ENCODE measurements at regions not wholly inside any gene's neighbourhood (a gene's known extent, or its start where the extent isn't known, plus 50 kb on each side); places are given as distances from the start of the nearest gene placed in this dataset.

GRCh38 chr14:49991491-49991890 lies 98.6 kb downstream of the ARF6 start:
- Histone ChIP-seq H2AFZ (ENCODE audit: low read depth, low read length) (no peak overlapping the region), H3K9me3 (ENCODE audit: control insufficient read depth, low read length) (no peaks in the 10 kb centered on the region), H3K14ac (ENCODE audit: low read length in 2 of 2) (no peak overlapping the region), H3K9ac (ENCODE audit: low read length) (no peak overlapping the region), H4K91ac (ENCODE audit: low read length) (no peak overlapping the region), H3K18ac (ENCODE audit: low read depth in 1 of 2, low read length in 2 of 2) (no peak overlapping the region), H3K4me1 (ENCODE audit: control insufficient read depth, insufficient read depth, low read depth, low read length) (peaks cover 13% of the 10 kb centered on the region), H3K4me3 (ENCODE audit: insufficient read depth in 1 of 2, low read depth in 1 of 2, low read length in 2 of 2) (no peak overlapping the region), H2BK5ac (ENCODE audit: low read depth, low read length, poor library complexity, severe bottlenecking) (no peak overlapping the region), H3K36me3 (ENCODE audit: control insufficient read depth in 1 of 2, insufficient read depth in 2 of 2, low read depth in 1 of 2, low read length in 2 of 2) (no peaks in the 10 kb centered on the region), H4K8ac (ENCODE audit: low read length) (no peak overlapping the region), H3K79me1 (replicated peaks; ENCODE audit: low read length, poor library complexity, severe bottlenecking) (no peaks in the 10 kb centered on the region), H2BK15ac (ENCODE audit: low read depth, poor library complexity, severe bottlenecking) (no peak overlapping the region), H3K4me2 (ENCODE audit: low read length, poor library complexity, severe bottlenecking) (no peak overlapping the region), H3K27me3 (ENCODE audit: control insufficient read depth in 1 of 2, insufficient read depth in 1 of 2, low read length in 2 of 2) (no peaks in the 10 kb centered on the region), H2BK120ac (ENCODE audit: low read depth, low read length) (no peak overlapping the region), H2AK5ac (ENCODE audit: low read length, severe bottlenecking) (peak overlapping the region; percentile 60), H3K27ac (ENCODE audit: low read length, poor library complexity, severe bottlenecking) (no peak overlapping the region), H3K4ac (ENCODE audit: low read depth in 1 of 2, low read length in 2 of 2) (no peak overlapping the region), H2BK12ac (ENCODE audit: low read length in 2 of 2) (no peak overlapping the region), H3K23ac (ENCODE audit: low read length in 2 of 2) (no peak overlapping the region)
- 93% methylated on average over 4 of the region's 4 CpGs for WGBS
- DNase-seq = no peak

- peaks cover 13% of the 10 kb centered on the region for H3K4me1 ChIP-seq (ENCODE audit: control insufficient read depth, insufficient read depth, low read depth, low read length)
- H2AK5ac ChIP-seq (ENCODE audit: low read length, severe bottlenecking) = peak overlapping the region; percentile 79
- no peak overlapping the region for H4K8ac ChIP-seq (ENCODE audit: low read length)
- H4K91ac ChIP-seq (ENCODE audit: low read length) = no peak overlapping the region
- no peaks in the 10 kb centered on the region for H3K36me3 ChIP-seq (ENCODE audit: control insufficient read depth in 1 of 2, insufficient read depth in 2 of 2, low read depth in 1 of 2, low read length in 2 of 2)
- no peak overlapping the region for H3K4ac ChIP-seq (ENCODE audit: low read depth in 1 of 2, low read length in 2 of 2)
- no peak overlapping the region for H2BK5ac ChIP-seq (ENCODE audit: low read depth, low read length, poor library complexity, severe bottlenecking)
- H2AFZ ChIP-seq (ENCODE audit: low read depth, low read length) = no peak overlapping the region
- no peak overlapping the region for H3K27ac ChIP-seq (ENCODE audit: low read length, poor library complexity, severe bottlenecking)
- no peaks in the 10 kb centered on the region for H3K79me1 ChIP-seq (replicated peaks; ENCODE audit: low read length, poor library complexity, severe bottlenecking)
- H3K9me3 ChIP-seq (ENCODE audit: control insufficient read depth, low read length) = no peaks in the 10 kb centered on the region
- H2BK120ac ChIP-seq (ENCODE audit: low read depth, low read length) = no peak overlapping the region
- H2BK15ac ChIP-seq (ENCODE audit: low read depth, poor library complexity, severe bottlenecking) = no peak overlapping the region
- no peak for DNase-seq
- no peak overlapping the region for H3K14ac ChIP-seq (ENCODE audit: low read length in 2 of 2)
- H3K4me2 ChIP-seq (ENCODE audit: low read length, poor library complexity, severe bottlenecking) = no peak overlapping the region
- H3K9ac ChIP-seq (ENCODE audit: low read length) = no peak overlapping the region
- no peak overlapping the region for H3K23ac ChIP-seq (ENCODE audit: low read length in 2 of 2)
- WGBS = 95% methylated on average over 6 of the region's 7 CpGs
- H3K27me3 ChIP-seq (ENCODE audit: control insufficient read depth in 1 of 2, insufficient read depth in 1 of 2, low read length in 2 of 2) = no peaks in the 10 kb centered on the region
- no peak overlapping the region for H3K18ac ChIP-seq (ENCODE audit: low read depth in 1 of 2, low read length in 2 of 2)
- H2BK12ac ChIP-seq (ENCODE audit: low read length in 2 of 2) = peak overlapping the region in 1 of 2 experiments; percentile 34
- H3K4me3 ChIP-seq (ENCODE audit: insufficient read depth in 1 of 2, low read depth in 1 of 2, low read length in 2 of 2) = no peak overlapping the region
These were observed 99.2 kb downstream of the ARF6 start for GRCh38 chr14:49992036-49992435.

GRCh38 chr14:49992448-49992847 lies 99.6 kb downstream of the ARF6 start:
- Histone ChIP-seq H4K8ac (ENCODE audit: low read length) (no peak overlapping the region), H3K79me1 (replicated peaks; ENCODE audit: low read length, poor library complexity, severe bottlenecking) (no peaks in the 10 kb centered on the region), H2BK15ac (ENCODE audit: low read depth, poor library complexity, severe bottlenecking) (no peak overlapping the region), H3K36me3 (ENCODE audit: control insufficient read depth in 1 of 2, insufficient read depth in 2 of 2, low read depth in 1 of 2, low read length in 2 of 2) (no peaks in the 10 kb centered on the region), H4K91ac (ENCODE audit: low read length) (no peak overlapping the region), H3K27ac (ENCODE audit: low read length, poor library complexity, severe bottlenecking) (no peak overlapping the region), H3K4me1 (ENCODE audit: control insufficient read depth, insufficient read depth, low read depth, low read length) (peaks cover 13% of the 10 kb centered on the region), H3K18ac (ENCODE audit: low read depth in 1 of 2, low read length in 2 of 2) (no peak overlapping the region), H3K4me3 (ENCODE audit: insufficient read depth in 1 of 2, low read depth in 1 of 2, low read length in 2 of 2) (no peak overlapping the region), H2BK120ac (ENCODE audit: low read depth, low read length) (no peak overlapping the region), H3K4me2 (ENCODE audit: low read length, poor library complexity, severe bottlenecking) (no peak overlapping the region), H2BK5ac (ENCODE audit: low read depth, low read length, poor library complexity, severe bottlenecking) (no peak overlapping the region), H3K14ac (ENCODE audit: low read length in 2 of 2) (no peak overlapping the region), H2AK5ac (ENCODE audit: low read length, severe bottlenecking) (peak overlapping the region; percentile 79), H3K9ac (ENCODE audit: low read length) (peak overlapping the region; percentile 7), H3K27me3 (ENCODE audit: control insufficient read depth in 1 of 2, insufficient read depth in 1 of 2, low read length in 2 of 2) (no peaks in the 10 kb centered on the region), H2AFZ (ENCODE audit: low read depth, low read length) (no peak overlapping the region), H2BK12ac (ENCODE audit: low read length in 2 of 2) (peak overlapping the region in 1 of 2 experiments; percentile 34), H3K4ac (ENCODE audit: low read depth in 1 of 2, low read length in 2 of 2) (no peak overlapping the region), H3K9me3 (ENCODE audit: control insufficient read depth, low read length) (no peaks in the 10 kb centered on the region), H3K23ac (ENCODE audit: low read length in 2 of 2) (no peak overlapping the region)
- 93% methylated on average over 4 of the region's 4 CpGs for WGBS
- DNase-seq = no peak

GRCh38 chr14:49992901-49993339 lies 100.0 kb downstream of the ARF6 start:
- Histone ChIP-seq H4K8ac (ENCODE audit: low read length) (peak overlapping the region; percentile 45), H3K4me1 (ENCODE audit: control insufficient read depth, insufficient read depth, low read depth, low read length) (peaks cover 14% of the 10 kb centered on the region), H3K27me3 (ENCODE audit: control insufficient read depth in 1 of 2, insufficient read depth in 1 of 2, low read length in 2 of 2) (no peaks in the 10 kb centered on the region), H2BK5ac (ENCODE audit: low read depth, low read length, poor library complexity, severe bottlenecking) (no peak overlapping the region), H2BK12ac (ENCODE audit: low read length in 2 of 2) (peak overlapping the region; percentile 20 to 97), H3K9me3 (ENCODE audit: control insufficient read depth, low read length) (no peaks in the 10 kb centered on the region), H3K79me1 (replicated peaks; ENCODE audit: low read length, poor library complexity, severe bottlenecking) (no peaks in the 10 kb centered on the region), H3K27ac (ENCODE audit: low read length, poor library complexity, severe bottlenecking) (no peak overlapping the region), H2BK120ac (ENCODE audit: low read depth, low read length) (no peak overlapping the region), H2AFZ (ENCODE audit: low read depth, low read length) (peak overlapping the region; percentile 47), H3K4me2 (ENCODE audit: low read length, poor library complexity, severe bottlenecking) (no peak overlapping the region), H3K4ac (ENCODE audit: low read depth in 1 of 2, low read length in 2 of 2) (no peak overlapping the region), H3K9ac (ENCODE audit: low read length) (peak overlapping the region; percentile 7), H3K36me3 (ENCODE audit: control insufficient read depth in 1 of 2, insufficient read depth in 2 of 2, low read depth in 1 of 2, low read length in 2 of 2) (no peaks in the 10 kb centered on the region), H3K4me3 (ENCODE audit: insufficient read depth in 1 of 2, low read depth in 1 of 2, low read length in 2 of 2) (no peak overlapping the region), H2AK5ac (ENCODE audit: low read length, severe bottlenecking) (peak overlapping the region; percentile 1), H3K23ac (ENCODE audit: low read length in 2 of 2) (no peak overlapping the region), H4K91ac (ENCODE audit: low read length) (peak overlapping the region; percentile 19), H3K14ac (ENCODE audit: low read length in 2 of 2) (peak overlapping the region in 1 of 2 experiments; percentile 13), H2BK15ac (ENCODE audit: low read depth, poor library complexity, severe bottlenecking) (no peak overlapping the region), H3K18ac (ENCODE audit: low read depth in 1 of 2, low read length in 2 of 2) (peak overlapping the region; percentile 3 to 40)
- peak; percentile 95 for DNase-seq
- 46% methylated on average over 5 of the region's 7 CpGs for WGBS

Measured in mesenchymal stem cell (in vitro differentiated cells and primary cell).